HG03354 (cell line): ENCODE measurements at regions not wholly inside any gene's neighbourhood (a gene's known extent, or its start where the extent isn't known, plus 50 kb on each side); places are given as distances from the start of the nearest gene placed in this dataset.

Experiments
- ATAC-seq: cut with Tn5 transposase; IDR thresholded peaks from one replicate; pipeline ENCODE4 v1.9.1; 2021; ENCODE audit warnings: mild to moderate bottlenecking; ENCODE audit not compliant: unreplicated experiment, poor library complexity, severe bottlenecking

- ATAC-seq = no peak
These were observed 763.9 kb upstream of the GOLIM4 start for GRCh38 chr3:168859574-168859973.

GRCh38 chr3:168859143-168859542, 763.4 kb upstream of the GOLIM4 start:
- ATAC-seq = no peak

GRCh38 chr3:168858327-168858726, 762.6 kb upstream of the GOLIM4 start:
- ATAC-seq = no peak

GRCh38 chr3:168850109-168850508, 754.4 kb upstream of the GOLIM4 start:
- ATAC-seq = no peak

- ATAC-seq = peak; percentile 80
These were observed 751.7 kb upstream of the GOLIM4 start for GRCh38 chr3:168847291-168847883.

- no peak for ATAC-seq
These were observed 749.3 kb upstream of the GOLIM4 start for GRCh38 chr3:168844894-168845482.

GRCh38 chr3:168844472-168844871, 748.7 kb upstream of the GOLIM4 start:
- ATAC-seq = no peak

GRCh38 chr3:168843481-168843880, 747.8 kb upstream of the GOLIM4 start:
- no peak for ATAC-seq

- no peak for ATAC-seq
These were observed 743.9 kb upstream of the GOLIM4 start for GRCh38 chr3:168839653-168840052.

- no peak for ATAC-seq
These were observed 738.8 kb upstream of the GOLIM4 start for GRCh38 chr3:168834558-168834957.

GRCh38 chr3:168828943-168829342, 733.2 kb upstream of the GOLIM4 start:
- no peak for ATAC-seq

- no peak for ATAC-seq
These were observed 732.8 kb upstream of the GOLIM4 start for GRCh38 chr3:168828536-168828935.

- no peak for ATAC-seq
These were observed 732.3 kb upstream of the GOLIM4 start for GRCh38 chr3:168828014-168828413.

GRCh38 chr3:168824107-168824506, 728.4 kb upstream of the GOLIM4 start:
- ATAC-seq = no peak

- no peak for ATAC-seq
These were observed 727.7 kb upstream of the GOLIM4 start for GRCh38 chr3:168823466-168823865.

- no peak for ATAC-seq
These were observed 725.2 kb upstream of the GOLIM4 start for GRCh38 chr3:168820810-168821415.

- ATAC-seq = no peak
These were observed 721.5 kb upstream of the GOLIM4 start for GRCh38 chr3:168817177-168817576.

- no peak for ATAC-seq
These were observed 720.2 kb upstream of the GOLIM4 start for GRCh38 chr3:168815946-168816345.

GRCh38 chr3:168813225-168813802, 717.6 kb upstream of the GOLIM4 start:
- ATAC-seq = no peak

GRCh38 chr3:168812234-168812633, 716.5 kb upstream of the GOLIM4 start:
- no peak for ATAC-seq

- no peak for ATAC-seq
These were observed 712.9 kb upstream of the GOLIM4 start for GRCh38 chr3:168808596-168808995.
